SK-N-SH (cell line): ENCODE measurements at regions not wholly inside any gene's neighbourhood (a gene's known extent, or its start where the extent isn't known, plus 50 kb on each side); places are given as distances from the start of the nearest gene placed in this dataset.

Source experiments
- CTCF ChIA-PET: fragments of 300-600, 350-600 bp; formaldehyde crosslinking; extraction: SDS; loops from one replicate; lab custom pipeline; 2021; lab: Yijun Ruan, JAX
- POLR2A ChIA-PET: fragments of 350-600 bp; sonication (Branson Sonifier 250); formaldehyde crosslinking; extraction: SDS; loops from one replicate; lab custom pipeline; 2020; ENCODE audit warnings: antibody characterized with exemption, inconsistent platforms; lab: Yijun Ruan, JAX
- DNase-seq: peaks from one replicate; pipeline ENCODE4 v3.0.0; 2012
- H2AFZ ChIP-seq: fragments of 200-600 bp; sonication (generic); 2 replicates; pipeline ENCODE4 v1.8.1; 2016; ENCODE audit warnings: antibody characterized with exemption, mild to moderate bottlenecking, low read depth
- H3F3A ChIP-seq: fragments of 200-600 bp; sonication (generic); replicated peaks from 2 replicates; pipeline ENCODE3; 2016; ENCODE audit warnings: antibody characterized with exemption, mild to moderate bottlenecking; ENCODE audit not compliant: insufficient read depth
- H3K27ac ChIP-seq, 2 experiments: fragments of 200-500 bp in 1 of 2; fragments of 200-600 bp in 1 of 2; sonication (Bioruptor generic) in 1 of 2; sonication (generic), shearing (Covaris generic) in 1 of 2; 2 replicates each; pipeline versions ENCODE4 v1.5.1 to v1.6.1; 2014 to 2016; ENCODE audit warnings: low read depth in 2 of 2, inconsistent platforms in 1 of 2, low read length in 1 of 2, mild to moderate bottlenecking in 1 of 2, mixed read lengths in 1 of 2
- H3K27me3 ChIP-seq: fragments of 200-600 bp; sonication (generic), shearing (Covaris generic); 2 replicates; pipeline ENCODE4 v1.6.1; 2016; ENCODE audit warnings: mixed run types; ENCODE audit not compliant: insufficient read depth
- H3K36me3 ChIP-seq, 2 experiments: fragments of 200-500 bp in 1 of 2; fragments of 200-600 bp in 1 of 2; sonication (Bioruptor generic) in 1 of 2; sonication (generic) in 1 of 2; replicated peaks in 1 of 2; 2 replicates each; pipeline versions ENCODE3 to v1.5.1; 2014 to 2016; ENCODE audit warnings: low read length in 1 of 2, mild to moderate bottlenecking in 1 of 2; ENCODE audit not compliant: insufficient read depth in 2 of 2, control insufficient read depth in 1 of 2
- H3K4me1 ChIP-seq, 2 experiments: fragments of 200-500 bp in 1 of 2; fragments of 200-600 bp in 1 of 2; sonication (Bioruptor generic) in 1 of 2; sonication (generic), shearing (Covaris generic) in 1 of 2; 2 replicates each; pipeline versions ENCODE4 v1.5.1 to v1.6.1; 2014 to 2016; ENCODE audit warnings: low read depth in 1 of 2, low read length in 1 of 2, mixed run types in 1 of 2; ENCODE audit not compliant: insufficient read depth in 2 of 2, control insufficient read depth in 1 of 2
- H3K4me2 ChIP-seq: fragments of 200-600 bp; sonication (generic), shearing (Covaris generic); 2 replicates; pipeline ENCODE4 v1.6.1; 2017; ENCODE audit warnings: mixed run types
- H3K4me3 ChIP-seq, 2 experiments: fragments of 200-500 bp in 1 of 2; fragments of 200-600 bp in 1 of 2; sonication (Bioruptor generic) in 1 of 2; sonication (generic), shearing (Covaris generic) in 1 of 2; 2 replicates each; pipeline versions ENCODE4 v1.5.1 to v1.8.1; 2014 to 2016; ENCODE audit warnings: low read depth in 2 of 2, inconsistent platforms in 1 of 2, low read length in 1 of 2, mild to moderate bottlenecking in 1 of 2, mixed read lengths in 1 of 2, moderate library complexity in 1 of 2
- H3K79me2 ChIP-seq: fragments of 200-600 bp; sonication (generic); 2 replicates; pipeline ENCODE4 v1.8.1; 2017; ENCODE audit warnings: mild to moderate bottlenecking; ENCODE audit not compliant: insufficient read depth
- H3K9ac ChIP-seq: fragments of 200-600 bp; sonication (generic); 2 replicates; pipeline ENCODE4 v1.6.1; 2017; ENCODE audit warnings: mixed run types
- H3K9me2 ChIP-seq: fragments of 200-600 bp; sonication (generic); 2 replicates; pipeline ENCODE4 v1.6.1; 2017; ENCODE audit warnings: mixed run types
- H3K9me3 ChIP-seq: fragments of 200-600 bp; sonication (generic); 2 replicates; pipeline ENCODE4 v1.6.1; 2017; ENCODE audit warnings: mixed run types, mild to moderate bottlenecking, moderate library complexity
- H4K20me1 ChIP-seq: fragments of 200-600 bp; sonication (generic); 2 replicates; pipeline ENCODE4 v1.6.1; 2017; ENCODE audit warnings: mild to moderate bottlenecking, mixed run types; ENCODE audit not compliant: insufficient read depth
- CHD2 ChIP-seq: fragments of 150-350 bp; IDR thresholded peaks from 2 replicates; pipeline ENCODE4 v1.6.1; 2018; ENCODE audit warnings: low read length; ENCODE audit not compliant: partially characterized antibody
- ELF1 ChIP-seq: IDR thresholded peaks from 2 replicates; pipeline ENCODE4 v1.4.0; 2012
- EP300 ChIP-seq, 2 experiments: IDR thresholded peaks; 2 replicates each; pipeline versions ENCODE4 v1.4.0 to v1.6.1; 2012; ENCODE audit warnings: borderline replicate concordance in 1 of 2, low read depth in 1 of 2, low read length in 1 of 2
- EZH2phosphoT487 ChIP-seq: fragments of 200-600 bp; sonication (generic); IDR thresholded peaks from 2 replicates; pipeline ENCODE4 v1.6.1; 2017; ENCODE audit warnings: low read depth, mixed run types, mild to moderate bottlenecking, antibody characterized with exemption, moderate library complexity, borderline replicate concordance
- FOSL2 ChIP-seq: IDR thresholded peaks from 2 replicates; pipeline ENCODE4 v1.4.0; 2012; ENCODE audit warnings: low read depth, mild to moderate bottlenecking, moderate library complexity, borderline replicate concordance
- FOXM1 ChIP-seq: IDR thresholded peaks from 2 replicates; pipeline ENCODE4 v1.4.0; 2012; ENCODE audit warnings: low read depth, mild to moderate bottlenecking
- GATA2 ChIP-seq: sonication (generic); formaldehyde crosslinking; IDR thresholded peaks from 2 replicates; pipeline ENCODE4 v1.5.0; 2020; ENCODE audit warnings: mild to moderate bottlenecking, missing genetic modification reagents
- JUND ChIP-seq: IDR thresholded peaks from 2 replicates; pipeline ENCODE4 v1.4.0; 2012
- MEF2A ChIP-seq: IDR thresholded peaks from 2 replicates; pipeline ENCODE4 v1.4.0; 2012; ENCODE audit warnings: low read depth, borderline replicate concordance
- MXI1 ChIP-seq: IDR thresholded peaks from 2 replicates; pipeline ENCODE4 v1.6.1; 2012; ENCODE audit warnings: mild to moderate bottlenecking, low read depth, low read length, improper control_type of control experiment
- NRF1 ChIP-seq: IDR thresholded peaks from 2 replicates; pipeline ENCODE4 v1.6.1; 2012; ENCODE audit warnings: low read depth, mild to moderate bottlenecking, low read length
- PBX3 ChIP-seq: IDR thresholded peaks from 2 replicates; pipeline ENCODE4; 2012
- POLR2AphosphoS5 ChIP-seq: IDR thresholded peaks from 2 replicates; pipeline ENCODE4 v1.6.1; 2012; ENCODE audit warnings: low read depth, low read length
- RCOR1 ChIP-seq: fragments of 150-350 bp; IDR thresholded peaks from 2 replicates; pipeline ENCODE4 v1.6.1; 2017; ENCODE audit warnings: antibody characterized with exemption, low read length
- SMC3 ChIP-seq: IDR thresholded peaks from 2 replicates; pipeline ENCODE4 v1.6.1; 2012; ENCODE audit warnings: low read depth, low read length, improper control_type of control experiment
- YY1 ChIP-seq: IDR thresholded peaks from 2 replicates; pipeline ENCODE4 v1.4.0; 2012; ENCODE audit warnings: low read depth, mild to moderate bottlenecking
- ZBTB33 ChIP-seq: IDR thresholded peaks from 2 replicates; pipeline ENCODE4 v1.4.0; 2012; ENCODE audit warnings: low read depth, borderline replicate concordance
- WGBS: methylation state at CpG from one replicate; pipeline ENCODE4 v1.1.6; 2017; ENCODE audit warnings: low lambda C conversion rate; 5-methylcytosine and 5-hydroxymethylcytosine counted together
- TF ChIP-seq, protein P1 (sequence below): IDR thresholded peaks from 2 replicates; pipeline ENCODE4 v1.6.1; 2012; ENCODE audit warnings: mild to moderate bottlenecking, low read depth, low read length, moderate library complexity

DNA sequence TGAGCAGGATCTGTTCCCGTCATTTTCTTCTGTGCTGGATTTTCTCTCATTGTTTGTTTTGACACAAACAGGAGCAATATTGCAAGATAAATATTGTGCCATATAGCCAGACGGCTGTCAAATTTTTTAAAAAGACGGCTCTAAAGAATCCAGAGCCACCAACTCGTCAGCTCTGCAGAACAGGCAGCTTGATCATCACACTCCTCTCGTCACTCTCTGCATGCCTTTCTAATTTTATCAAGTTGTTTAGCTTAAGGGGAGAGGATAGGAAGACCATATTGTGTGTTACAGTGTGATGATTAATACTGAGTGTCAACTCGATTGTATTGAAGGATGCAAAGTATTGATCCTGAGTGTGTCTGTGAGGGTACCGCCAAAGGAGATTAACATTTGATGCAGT is 562.8 kb downstream of the GALC start:
- Histone ChIP-seq H3F3A (no peaks in the 10 kb centered on the region), H3K9me2 (no peaks in the 10 kb centered on the region), H3K9me3 (no peaks in the 10 kb centered on the region), H3K9ac (no peak overlapping the region), H3K36me3 (no peaks in the 10 kb centered on the region), H3K27ac (no peak overlapping the region), H3K27me3 (no peaks in the 10 kb centered on the region), H3K4me1 (no peaks in the 10 kb centered on the region), H4K20me1 (no peaks in the 10 kb centered on the region), H3K4me3 (no peak overlapping the region), H3K4me2 (no peak overlapping the region), H3K79me2 (no peaks in the 10 kb centered on the region), H2AFZ (no peak overlapping the region)
- POLR2A ChIA-PET, result no interaction called here
- TF ChIP-seq EZH2phosphoT487 (no peak), PBX3 (no peak), RCOR1 (no peak), ELF1 (no peak), YY1 (no peak), ZBTB33 (no peak), NRF1 (no peak), CHD2 (no peak), GATA2 (CRISPR knock-in tag) (no peak), FOXM1 (no peak)
- no peak for DNase-seq
- 8% methylated on average over 7 of the region's 7 CpGs for WGBS
- CTCF ChIA-PET, result no interaction called here

GRCh38 chr14:87419925-87420324 is 573.1 kb downstream of the GALC start:
- Histone ChIP-seq H4K20me1 (no peaks in the 10 kb centered on the region), H3K79me2 (no peaks in the 10 kb centered on the region), H3K4me3 (no peak overlapping the region), H3K27ac (no peak overlapping the region), H3F3A (no peaks in the 10 kb centered on the region), H3K9me2 (no peaks in the 10 kb centered on the region), H3K27me3 (no peaks in the 10 kb centered on the region), H3K4me2 (no peak overlapping the region), H3K4me1 (no peaks in the 10 kb centered on the region), H3K36me3 (no peaks in the 10 kb centered on the region), H3K9ac (no peak overlapping the region), H3K9me3 (no peaks in the 10 kb centered on the region), H2AFZ (no peak overlapping the region)
- TF ChIP-seq MXI1, result no peak
- TF ChIP-seq SMC3, result no peak
- TF ChIP-seq POLR2AphosphoS5, result no peak
- no peak for TF ChIP-seq MEF2A
- TF ChIP-seq JUND, result no peak
- TF ChIP-seq EP300 (IDR thresholded peaks at IDR 0.05; ENCODE audit: borderline replicate concordance in 1 of 2, low read depth in 1 of 2, low read length in 1 of 2), result no peak
- no peak for TF ChIP-seq FOSL2
- TF ChIP-seq, protein P1, sequence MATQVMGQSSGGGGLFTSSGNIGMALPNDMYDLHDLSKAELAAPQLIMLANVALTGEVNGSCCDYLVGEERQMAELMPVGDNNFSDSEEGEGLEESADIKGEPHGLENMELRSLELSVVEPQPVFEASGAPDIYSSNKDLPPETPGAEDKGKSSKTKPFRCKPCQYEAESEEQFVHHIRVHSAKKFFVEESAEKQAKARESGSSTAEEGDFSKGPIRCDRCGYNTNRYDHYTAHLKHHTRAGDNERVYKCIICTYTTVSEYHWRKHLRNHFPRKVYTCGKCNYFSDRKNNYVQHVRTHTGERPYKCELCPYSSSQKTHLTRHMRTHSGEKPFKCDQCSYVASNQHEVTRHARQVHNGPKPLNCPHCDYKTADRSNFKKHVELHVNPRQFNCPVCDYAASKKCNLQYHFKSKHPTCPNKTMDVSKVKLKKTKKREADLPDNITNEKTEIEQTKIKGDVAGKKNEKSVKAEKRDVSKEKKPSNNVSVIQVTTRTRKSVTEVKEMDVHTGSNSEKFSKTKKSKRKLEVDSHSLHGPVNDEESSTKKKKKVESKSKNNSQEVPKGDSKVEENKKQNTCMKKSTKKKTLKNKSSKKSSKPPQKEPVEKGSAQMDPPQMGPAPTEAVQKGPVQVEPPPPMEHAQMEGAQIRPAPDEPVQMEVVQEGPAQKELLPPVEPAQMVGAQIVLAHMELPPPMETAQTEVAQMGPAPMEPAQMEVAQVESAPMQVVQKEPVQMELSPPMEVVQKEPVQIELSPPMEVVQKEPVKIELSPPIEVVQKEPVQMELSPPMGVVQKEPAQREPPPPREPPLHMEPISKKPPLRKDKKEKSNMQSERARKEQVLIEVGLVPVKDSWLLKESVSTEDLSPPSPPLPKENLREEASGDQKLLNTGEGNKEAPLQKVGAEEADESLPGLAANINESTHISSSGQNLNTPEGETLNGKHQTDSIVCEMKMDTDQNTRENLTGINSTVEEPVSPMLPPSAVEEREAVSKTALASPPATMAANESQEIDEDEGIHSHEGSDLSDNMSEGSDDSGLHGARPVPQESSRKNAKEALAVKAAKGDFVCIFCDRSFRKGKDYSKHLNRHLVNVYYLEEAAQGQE, result no peak
- no peak for DNase-seq
- ChIA-PET CTCF (no interaction called here), POLR2A (no interaction called here)
- 18% methylated on average over 2 of the region's 2 CpGs for WGBS
